CD14-positive monocyte (primary cell): ENCODE measurements at regions not wholly inside any gene's neighbourhood (a gene's known extent, or its start where the extent isn't known, plus 50 kb on each side); places are given as distances from the start of the nearest gene placed in this dataset.

ENCODE experiments used
- DNase-seq, 3 donors: peaks; one replicate each; pipeline ENCODE4 v3.0.0-alpha.2; 2011 to 2022
- H2AFZ ChIP-seq: 2 replicates; pipeline ENCODE4 v1.6.0; 2012; ENCODE audit warnings: mild to moderate bottlenecking, low read depth, low read length, inconsistent platforms; ENCODE audit not compliant: insufficient read depth, poor library complexity, severe bottlenecking
- H3K27ac ChIP-seq, 2 donors: 1 replicate in 1 of 2; 2 replicates in 1 of 2; pipeline ENCODE4 v1.5.1; 2012 to 2013; ENCODE audit warnings: low read length in 2 of 2, control low read depth in 1 of 2, inconsistent platforms in 1 of 2, low read depth in 1 of 2, mild to moderate bottlenecking in 1 of 2
- H3K27me3 ChIP-seq, 2 donors: one replicate each; pipeline versions ENCODE4 v1.6.0 to v1.6.1; 2011 to 2013; ENCODE audit warnings: low read length in 2 of 2; ENCODE audit not compliant: control insufficient read depth in 2 of 2, insufficient read depth in 2 of 2
- H3K36me3 ChIP-seq, 2 donors: replicated peaks in 1 of 2; 1 replicate in 1 of 2; 2 replicates in 1 of 2; pipeline versions ENCODE4 v1.5.1 to v1.6.1; 2012 to 2013; ENCODE audit warnings: low read length in 2 of 2, control low read depth in 1 of 2, inconsistent platforms in 1 of 2, mild to moderate bottlenecking in 1 of 2; ENCODE audit not compliant: insufficient read depth in 2 of 2, control insufficient read depth in 1 of 2
- H3K4me1 ChIP-seq, 2 donors: 1 replicate in 1 of 2; 2 replicates in 1 of 2; pipeline versions ENCODE4 v1.5.1 to v1.6.1; 2012 to 2013; ENCODE audit warnings: low read length in 2 of 2, control low read depth in 1 of 2, inconsistent platforms in 1 of 2, mild to moderate bottlenecking in 1 of 2, moderate library complexity in 1 of 2; ENCODE audit not compliant: insufficient read depth in 2 of 2, control insufficient read depth in 1 of 2
- H3K4me2 ChIP-seq: replicated peaks from 2 replicates; pipeline ENCODE3; 2012; ENCODE audit warnings: low read length, moderate library complexity, mild to moderate bottlenecking; ENCODE audit not compliant: poor library complexity, severe bottlenecking; ENCODE audit errors: extremely low read depth
- H3K4me3 ChIP-seq, 3 experiments: fragments of 200-600 bp in 1 of 3; sonication (generic) in 1 of 3; replicated peaks in 1 of 3; 1 replicate in 2 of 3; 2 replicates in 1 of 3; pipeline ENCODE4 v1.5.1; 2011 to 2013; ENCODE audit warnings: low read length in 3 of 3, mild to moderate bottlenecking in 3 of 3, control low read depth in 2 of 3, low read depth in 2 of 3, inconsistent platforms in 1 of 3, moderate library complexity in 1 of 3
- H3K79me2 ChIP-seq: 2 replicates; pipeline ENCODE4 v1.6.0; 2012; ENCODE audit warnings: mild to moderate bottlenecking, control low read depth, inconsistent platforms, low read length, moderate library complexity; ENCODE audit not compliant: insufficient read depth
- H3K9ac ChIP-seq: 2 replicates; pipeline ENCODE4 v1.6.0; 2017; ENCODE audit warnings: low read length, mild to moderate bottlenecking; ENCODE audit not compliant: insufficient read depth, poor library complexity, severe bottlenecking
- H3K9me3 ChIP-seq, 2 donors: replicated peaks in 1 of 2; 1 replicate in 1 of 2; 2 replicates in 1 of 2; pipeline versions ENCODE4 v1.5.1 to v1.6.1; 2012 to 2013; ENCODE audit warnings: low read length in 2 of 2, control low read depth in 1 of 2; ENCODE audit not compliant: control insufficient read depth in 1 of 2, insufficient read depth in 1 of 2
- H4K20me1 ChIP-seq: 2 replicates; pipeline ENCODE4 v1.6.0; 2012; ENCODE audit warnings: mild to moderate bottlenecking, low read length, control low read depth, moderate library complexity; ENCODE audit not compliant: insufficient read depth
- H3K27ac Mint-ChIP-seq, 7 donors: one replicate each; pipeline ENCODE4 v1.8.0; 2020; ENCODE audit warnings: mild to moderate bottlenecking in 7 of 7, mixed read lengths in 7 of 7, moderate library complexity in 6 of 7, inconsistent platforms in 2 of 7
- H3K27me3 Mint-ChIP-seq, 3 donors: one replicate each; pipeline ENCODE4 v1.8.0; 2021 to 2022; ENCODE audit warnings: low read depth in 3 of 3, mild to moderate bottlenecking in 3 of 3, mixed read lengths in 3 of 3, moderate library complexity in 3 of 3, inconsistent platforms in 1 of 3
- H3K36me3 Mint-ChIP-seq, 2 donors: one replicate each; pipeline ENCODE4 v1.8.0; 2020; ENCODE audit warnings: mixed read lengths in 2 of 2, inconsistent platforms in 1 of 2, mild to moderate bottlenecking in 1 of 2
- H3K4me1 Mint-ChIP-seq: one replicate; pipeline ENCODE4 v1.8.0; 2020; ENCODE audit warnings: mild to moderate bottlenecking, mixed read lengths
- H3K4me3 Mint-ChIP-seq, 2 donors: one replicate each; pipeline ENCODE4 v1.8.0; 2020; ENCODE audit warnings: mild to moderate bottlenecking in 2 of 2, mixed read lengths in 2 of 2, moderate library complexity in 1 of 2
- H3K9me3 Mint-ChIP-seq, 7 donors: one replicate each; pipeline ENCODE4 v1.8.0; 2020 to 2022; ENCODE audit warnings: mixed read lengths in 7 of 7, mild to moderate bottlenecking in 6 of 7, moderate library complexity in 6 of 7, inconsistent platforms in 2 of 7
- WGBS: methylation state at CpG from one replicate; pipeline ENCODE4 v1.1.5; 2013; ENCODE audit warnings: missing lambda C conversion rate; ENCODE audit not compliant: insufficient coverage; 5-methylcytosine and 5-hydroxymethylcytosine counted together
- intact Hi-C, 2 donors: fragments of 100-400 bp; cut with micrococcal nuclease; formaldehyde crosslinking; loops; one replicate each; pipeline versions ENCODE4 v1.15.0 to v1.15.1; 2023
- TF ChIP-seq, protein P1 (sequence below): fragments of 200-600 bp; IDR thresholded peaks from one replicate; pipeline ENCODE4 v1.8.0; 2022; ENCODE audit warnings: antibody characterized with exemption, mild to moderate bottlenecking

DNA sequence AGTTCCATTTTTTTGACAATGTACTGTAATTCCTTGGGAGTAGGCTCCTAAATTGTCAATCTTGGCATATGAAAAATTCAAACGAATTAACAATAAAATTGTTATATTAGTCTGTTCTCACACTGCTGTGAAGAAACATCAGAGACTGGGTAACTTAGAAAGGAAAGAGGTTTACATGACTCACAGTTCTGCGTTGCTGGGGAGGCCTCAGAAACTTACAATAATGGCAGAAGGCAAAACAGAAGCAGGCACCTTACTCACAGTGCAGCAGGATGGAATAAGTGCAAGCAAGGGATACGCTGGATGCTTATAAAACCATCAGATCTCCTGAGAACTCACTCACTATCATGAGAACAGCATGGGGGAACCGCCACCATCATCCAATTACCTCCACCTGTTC is 246.4 kb upstream of the TRAM1L1 start:
- H3K9ac ChIP-seq: no peak overlapping the region
- whole genome bisulfite sequencing: 100% methylated on average over 1 of the region's 4 CpGs
- no peak overlapping the region for H3K4me3 Mint-ChIP-seq
- intact Hi-C loops: no loop called here
- DNase-seq: no peak
- no peak overlapping the region for H3K4me2 ChIP-seq
- no peaks in the 10 kb centered on the region for H3K9me3 ChIP-seq
- peaks cover 0 to 5% (median 0%) of the 10 kb centered on the region in 7 donors for H3K9me3 Mint-ChIP-seq
- H3K27ac Mint-ChIP-seq: no peak overlapping the region
- no peak overlapping the region for H3K4me3 ChIP-seq
- no peaks in the 10 kb centered on the region for H3K36me3 Mint-ChIP-seq
- TF ChIP-seq, protein P1, sequence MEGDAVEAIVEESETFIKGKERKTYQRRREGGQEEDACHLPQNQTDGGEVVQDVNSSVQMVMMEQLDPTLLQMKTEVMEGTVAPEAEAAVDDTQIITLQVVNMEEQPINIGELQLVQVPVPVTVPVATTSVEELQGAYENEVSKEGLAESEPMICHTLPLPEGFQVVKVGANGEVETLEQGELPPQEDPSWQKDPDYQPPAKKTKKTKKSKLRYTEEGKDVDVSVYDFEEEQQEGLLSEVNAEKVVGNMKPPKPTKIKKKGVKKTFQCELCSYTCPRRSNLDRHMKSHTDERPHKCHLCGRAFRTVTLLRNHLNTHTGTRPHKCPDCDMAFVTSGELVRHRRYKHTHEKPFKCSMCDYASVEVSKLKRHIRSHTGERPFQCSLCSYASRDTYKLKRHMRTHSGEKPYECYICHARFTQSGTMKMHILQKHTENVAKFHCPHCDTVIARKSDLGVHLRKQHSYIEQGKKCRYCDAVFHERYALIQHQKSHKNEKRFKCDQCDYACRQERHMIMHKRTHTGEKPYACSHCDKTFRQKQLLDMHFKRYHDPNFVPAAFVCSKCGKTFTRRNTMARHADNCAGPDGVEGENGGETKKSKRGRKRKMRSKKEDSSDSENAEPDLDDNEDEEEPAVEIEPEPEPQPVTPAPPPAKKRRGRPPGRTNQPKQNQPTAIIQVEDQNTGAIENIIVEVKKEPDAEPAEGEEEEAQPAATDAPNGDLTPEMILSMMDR: no peak
- H4K20me1 ChIP-seq: no peaks in the 10 kb centered on the region
- H3K4me1 Mint-ChIP-seq: no peaks in the 10 kb centered on the region
- H3K79me2 ChIP-seq: no peaks in the 10 kb centered on the region
- no peak overlapping the region for H2AFZ ChIP-seq
- no peaks in the 10 kb centered on the region for H3K27me3 ChIP-seq
- H3K27ac ChIP-seq: no peak overlapping the region
- H3K4me1 ChIP-seq: no peaks in the 10 kb centered on the region
- H3K36me3 ChIP-seq: no peaks in the 10 kb centered on the region
- H3K27me3 Mint-ChIP-seq: no peaks in the 10 kb centered on the region

DNA sequence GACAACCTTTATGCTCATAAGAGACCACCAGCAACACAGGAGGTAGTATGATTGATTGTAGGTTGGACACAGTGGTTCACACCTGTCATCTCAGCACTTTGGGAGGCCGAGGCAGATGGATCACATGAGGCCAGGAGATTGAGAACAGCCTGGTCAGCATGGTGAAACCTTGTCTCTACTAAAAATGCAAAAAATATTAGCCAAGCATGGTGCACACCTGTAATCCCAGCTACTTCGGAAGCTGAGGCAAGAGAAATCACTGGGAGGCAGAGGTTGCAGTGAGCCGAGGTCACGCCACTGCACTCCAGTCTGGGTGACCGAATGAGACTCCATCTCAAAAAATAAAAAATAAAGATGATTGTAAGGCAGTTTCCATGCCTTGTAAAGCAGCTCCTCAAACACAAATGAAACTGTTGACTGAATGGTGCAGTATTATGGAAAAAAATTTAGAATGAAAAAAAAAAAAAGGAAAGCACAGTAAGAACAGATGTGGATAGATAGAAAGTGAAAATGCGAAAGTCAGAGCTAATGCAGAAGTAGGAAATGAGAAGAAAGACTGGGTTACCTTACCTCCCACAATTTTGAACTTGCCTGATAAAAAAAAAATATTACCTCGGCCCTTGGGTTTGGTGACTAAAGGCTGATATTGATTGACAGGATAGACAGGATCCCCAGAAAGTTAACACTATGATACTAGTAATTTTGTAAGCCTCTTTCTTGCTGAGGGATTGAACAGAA is 249.2 kb upstream of the TRAM1L1 start:
- no peaks in the 10 kb centered on the region for H3K27me3 ChIP-seq
- no peaks in the 10 kb centered on the region for H3K4me1 ChIP-seq
- intact Hi-C loops: no loop called here
- TF ChIP-seq, protein P1: no peak
- no peak overlapping the region for H3K27ac ChIP-seq
- Mint-ChIP-seq H3K4me1 (no peaks in the 10 kb centered on the region), H3K9me3 (peaks cover 0 to 5% (median 0%) of the 10 kb centered on the region in 7 donors), H3K36me3 (no peaks in the 10 kb centered on the region), H3K27ac (no peak overlapping the region), H3K4me3 (no peak overlapping the region), H3K27me3 (no peaks in the 10 kb centered on the region)
- H3K4me2 ChIP-seq: no peak overlapping the region
- no peak overlapping the region for H3K9ac ChIP-seq
- WGBS: 86% methylated on average over 1 of the region's 7 CpGs
- H3K9me3 ChIP-seq: no peaks in the 10 kb centered on the region
- H4K20me1 ChIP-seq: no peaks in the 10 kb centered on the region
- no peaks in the 10 kb centered on the region for H3K79me2 ChIP-seq
- H3K4me3 ChIP-seq: no peak overlapping the region
- no peak for DNase-seq
- H2AFZ ChIP-seq: no peak overlapping the region
- H3K36me3 ChIP-seq: no peaks in the 10 kb centered on the region
